ENCODE measurements at regions not wholly inside any gene's neighbourhood (a gene's known extent, or its start where the extent isn't known, plus 50 kb on each side); places are given as distances from the start of the nearest gene placed in this dataset.

DNA sequence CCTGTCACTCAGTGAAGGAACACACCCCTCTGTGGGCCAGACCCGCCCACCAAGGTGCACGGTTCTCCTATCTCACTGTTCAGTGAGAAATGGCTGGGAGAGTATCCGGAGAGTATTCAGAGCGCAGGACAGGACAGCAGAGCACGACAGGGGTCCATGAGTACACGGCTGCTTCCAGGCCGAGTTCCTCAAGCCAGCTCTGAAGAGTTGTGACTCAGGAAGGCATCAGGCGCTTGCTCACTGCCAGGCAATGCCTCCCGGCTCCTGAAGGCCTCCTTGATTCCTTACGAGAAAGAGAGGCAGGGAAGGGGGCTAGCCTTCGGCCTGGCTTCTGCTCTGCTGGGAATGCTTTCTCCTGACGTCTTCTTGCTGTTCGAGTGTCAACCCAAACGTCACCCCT, 132.1 kb upstream of the PPP1R26 start:
- no peaks in the 10 kb centered on the region for H3K36me3 ChIP-seq
- WGBS, 5 donors, result 58 to 74% (median 66%) methylated on average over 14 of the region's 14 CpGs
- H3K27ac ChIP-seq, result no peak overlapping the region
- intact Hi-C loops (cut with DNase I; ENCODE audit: low total_unique reads), result loop anchor here (5.0 kb wide), 1 partner anchor 265 kb away; no protein-coding TSS in a partner anchor
- no peaks in the 10 kb centered on the region for H3K9me3 ChIP-seq
- no peak for DNase-seq
- no peak overlapping the region for H3K4me3 ChIP-seq
- peaks cover 0 to 99% (median 18%) of the 10 kb centered on the region in 3 donors for H3K27me3 ChIP-seq
- TF ChIP-seq POLR2A (IDR thresholded peaks at IDR 0.05) (no peak), POLR2AphosphoS5 (IDR thresholded peaks at IDR 0.05) (no peak), EP300 (IDR thresholded peaks at IDR 0.05) (no peak)
- TF ChIP-seq, protein P1, sequence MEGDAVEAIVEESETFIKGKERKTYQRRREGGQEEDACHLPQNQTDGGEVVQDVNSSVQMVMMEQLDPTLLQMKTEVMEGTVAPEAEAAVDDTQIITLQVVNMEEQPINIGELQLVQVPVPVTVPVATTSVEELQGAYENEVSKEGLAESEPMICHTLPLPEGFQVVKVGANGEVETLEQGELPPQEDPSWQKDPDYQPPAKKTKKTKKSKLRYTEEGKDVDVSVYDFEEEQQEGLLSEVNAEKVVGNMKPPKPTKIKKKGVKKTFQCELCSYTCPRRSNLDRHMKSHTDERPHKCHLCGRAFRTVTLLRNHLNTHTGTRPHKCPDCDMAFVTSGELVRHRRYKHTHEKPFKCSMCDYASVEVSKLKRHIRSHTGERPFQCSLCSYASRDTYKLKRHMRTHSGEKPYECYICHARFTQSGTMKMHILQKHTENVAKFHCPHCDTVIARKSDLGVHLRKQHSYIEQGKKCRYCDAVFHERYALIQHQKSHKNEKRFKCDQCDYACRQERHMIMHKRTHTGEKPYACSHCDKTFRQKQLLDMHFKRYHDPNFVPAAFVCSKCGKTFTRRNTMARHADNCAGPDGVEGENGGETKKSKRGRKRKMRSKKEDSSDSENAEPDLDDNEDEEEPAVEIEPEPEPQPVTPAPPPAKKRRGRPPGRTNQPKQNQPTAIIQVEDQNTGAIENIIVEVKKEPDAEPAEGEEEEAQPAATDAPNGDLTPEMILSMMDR (IDR thresholded peaks at IDR 0.05), result no peak
- peaks cover 0 to 6% (median 3%) of the 10 kb centered on the region in 4 donors for H3K4me1 ChIP-seq

DNA sequence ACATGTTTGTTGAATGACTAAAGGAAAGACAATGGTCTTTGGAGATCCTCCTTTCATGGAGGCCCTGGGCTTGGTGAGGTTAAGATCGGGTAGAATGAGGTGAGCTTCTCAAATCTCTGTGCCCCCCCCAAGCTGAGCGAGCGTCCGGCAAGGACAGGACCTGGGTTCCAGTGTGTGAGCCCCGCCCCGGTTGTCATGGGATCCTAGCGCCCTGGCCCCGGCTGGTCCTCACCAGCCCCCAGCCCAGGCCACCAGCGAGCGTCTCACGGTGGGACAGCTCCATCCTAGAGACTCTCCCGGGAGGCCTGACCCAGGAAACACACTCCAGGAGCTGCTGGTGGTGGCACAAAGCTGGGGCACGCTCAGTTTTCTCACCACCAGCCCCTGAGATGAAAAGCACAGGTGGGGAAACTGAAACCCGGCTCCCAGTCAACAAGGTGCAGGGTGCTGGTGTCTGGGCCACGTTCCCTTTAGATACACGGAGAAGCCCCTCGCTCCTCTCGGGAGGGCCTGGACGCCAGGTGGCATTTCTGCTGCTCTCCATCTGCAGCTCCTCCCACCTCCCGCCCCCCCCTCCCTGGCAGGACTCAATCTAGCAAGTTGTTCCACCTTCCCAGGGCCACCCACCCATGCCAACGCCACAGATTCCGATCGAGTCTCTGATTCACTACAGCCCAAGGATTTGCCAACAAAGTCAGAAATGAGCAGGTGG, 131.3 kb upstream of the PPP1R26 start:
- no peaks in the 10 kb centered on the region for H3K9me3 ChIP-seq
- H3K4me1 ChIP-seq, result peaks cover 0 to 6% (median 3%) of the 10 kb centered on the region in 4 donors
- DNase-seq, result no peak
- no peak overlapping the region for H3K4me3 ChIP-seq
- 75 to 88% (median 84%) methylated on average over 11 to 23 of the region's 23 CpGs for WGBS, 5 donors
- H3K36me3 ChIP-seq, result no peaks in the 10 kb centered on the region
- intact Hi-C loops (cut with DNase I; ENCODE audit: low total_unique reads), result loop anchor here (5.0 kb wide), 1 partner anchor 266 kb away; no protein-coding TSS in a partner anchor
- no peak overlapping the region for H3K27ac ChIP-seq
- peaks cover 0 to 96% (median 18%) of the 10 kb centered on the region in 3 donors for H3K27me3 ChIP-seq
- TF ChIP-seq, protein P1 (IDR thresholded peaks at IDR 0.05), result no peak
- TF ChIP-seq POLR2AphosphoS5 (IDR thresholded peaks at IDR 0.05), result no peak
- no peak for TF ChIP-seq EP300 (IDR thresholded peaks at IDR 0.05)
- TF ChIP-seq POLR2A (IDR thresholded peaks at IDR 0.05), result no peak

DNA sequence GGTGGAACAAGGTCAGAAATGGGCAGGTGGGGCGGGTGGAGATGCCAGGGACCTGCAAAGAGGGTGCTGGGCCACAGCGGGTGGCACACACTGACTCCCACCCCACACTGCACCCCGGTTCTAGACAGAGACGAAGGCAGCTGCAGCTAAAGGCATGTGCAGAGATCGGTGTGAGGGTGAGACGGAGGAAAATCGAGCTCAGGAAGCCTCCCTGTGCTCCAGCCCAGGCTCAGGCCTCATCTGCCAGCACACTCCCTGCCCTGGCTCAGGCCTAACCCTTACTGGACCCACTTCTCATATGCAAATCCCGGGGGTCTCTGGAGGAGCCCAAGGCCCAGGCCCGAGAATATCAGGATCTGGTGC, 130.8 kb upstream of the PPP1R26 start:
- Histone ChIP-seq H3K4me1 (peaks cover 0 to 5% (median 2%) of the 10 kb centered on the region in 4 donors), H3K36me3 (no peaks in the 10 kb centered on the region), H3K27me3 (peaks cover 0 to 94% (median 18%) of the 10 kb centered on the region in 3 donors), H3K27ac (no peak overlapping the region), H3K9me3 (no peaks in the 10 kb centered on the region), H3K4me3 (no peak overlapping the region)
- WGBS, 5 donors, result 73 to 82% (median 78%) methylated on average over 9 of the region's 9 CpGs
- intact Hi-C loops (cut with DNase I; ENCODE audit: low total_unique reads), result loop anchor here (5.0 kb wide), 1 partner anchor 266 kb away; no protein-coding TSS in a partner anchor
- DNase-seq, result no peak
- TF ChIP-seq EP300 (IDR thresholded peaks at IDR 0.05) (no peak), POLR2A (IDR thresholded peaks at IDR 0.05) (no peak), POLR2AphosphoS5 (IDR thresholded peaks at IDR 0.05) (no peak)
- TF ChIP-seq, protein P1 (IDR thresholded peaks at IDR 0.05), result no peak

DNA sequence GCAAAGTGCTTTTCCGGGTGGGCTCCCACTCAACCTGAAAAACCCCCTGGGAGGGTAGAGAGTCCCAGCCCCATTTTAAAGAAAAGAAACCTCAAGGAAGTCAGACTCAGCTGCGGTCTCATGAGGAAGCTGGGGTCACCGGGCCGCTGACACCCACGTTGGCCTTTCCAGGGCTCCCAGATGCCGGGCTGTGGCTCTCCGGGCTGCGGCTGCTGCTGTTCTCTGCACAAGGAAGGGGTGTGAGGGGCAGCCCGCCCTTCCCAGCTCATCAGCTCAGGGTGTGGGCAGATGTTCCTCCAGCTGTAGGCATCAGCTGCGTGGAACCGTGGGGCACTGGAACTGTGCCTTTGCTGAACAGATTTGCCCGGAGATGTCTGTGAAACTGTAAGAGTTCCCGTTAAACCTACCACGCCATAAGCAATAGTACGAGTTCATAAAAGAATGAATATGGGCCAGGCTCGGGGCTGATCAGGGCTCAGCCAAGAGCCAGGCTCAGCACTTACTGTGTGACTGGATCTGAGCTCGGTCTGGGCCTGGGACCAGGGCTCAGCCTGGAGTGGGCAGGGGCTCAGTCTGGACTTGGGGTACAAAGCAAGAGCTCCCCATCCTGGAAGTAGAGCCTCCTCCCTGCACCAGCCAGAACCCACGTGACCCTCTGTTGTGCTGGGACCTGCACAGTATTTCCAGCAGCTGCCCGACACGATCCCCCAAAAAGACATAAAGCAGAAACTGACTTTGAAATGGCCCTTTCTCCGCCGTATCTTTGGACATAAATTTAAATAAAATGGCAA, 130.2 kb upstream of the PPP1R26 start:
- TF ChIP-seq EP300 (IDR thresholded peaks at IDR 0.05) (no peak), POLR2AphosphoS5 (IDR thresholded peaks at IDR 0.05) (no peak)
- TF ChIP-seq, protein P1 (IDR thresholded peaks at IDR 0.05), result no peak
- Histone ChIP-seq H3K9me3 (no peaks in the 10 kb centered on the region), H3K4me3 (no peak overlapping the region), H3K4me1 (no peaks in the 10 kb centered on the region), H3K27me3 (peaks cover 0 to 93% (median 18%) of the 10 kb centered on the region in 3 donors), H3K36me3 (no peaks in the 10 kb centered on the region), H3K27ac (no peak overlapping the region)
- intact Hi-C loops (cut with DNase I; ENCODE audit: low total_unique reads), result loop anchor here (5.0 kb wide), 1 partner anchor 267 kb away; no protein-coding TSS in a partner anchor
- 69 to 81% (median 81%) methylated on average over 10 to 22 of the region's 22 CpGs for WGBS, 5 donors
- DNase-seq, result no peak

Measured in stomach (tissue), 8 donors.